ENCODE measurements at regions not wholly inside any gene's neighbourhood (a gene's known extent, or its start where the extent isn't known, plus 50 kb on each side); places are given as distances from the start of the nearest gene placed in this dataset.
"Not testable (repeated sequence)": the region's sequence is repeated elsewhere in the genome, so short reads cannot be mapped to it uniquely, and the experiment has no call there.

DNA sequence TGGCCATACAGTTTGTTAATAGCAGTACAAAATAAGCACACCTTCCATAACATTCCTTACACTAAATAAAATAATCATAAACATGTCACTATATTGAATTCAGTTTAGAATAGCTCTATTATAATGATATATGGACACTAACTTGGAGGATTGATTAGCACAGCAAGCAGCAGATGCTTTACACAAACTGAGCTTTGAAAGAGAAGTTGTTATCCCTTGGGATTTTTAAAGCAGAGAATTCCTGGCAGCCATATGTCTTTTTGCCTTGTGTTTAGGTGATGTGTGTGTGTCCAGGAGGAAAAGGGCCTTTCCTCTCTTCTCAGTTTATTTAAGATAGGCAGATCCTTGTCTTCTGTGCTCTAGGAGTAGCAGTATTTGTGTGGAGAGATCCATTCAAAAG, 232.2 kb upstream of the GRIN3A start:
- H3K9me3 Mint-ChIP-seq: no peaks in the 10 kb centered on the region
- no peak overlapping the region for H3K27ac Mint-ChIP-seq
- H3K36me3 Mint-ChIP-seq (ENCODE audit: low read depth): no peaks in the 10 kb centered on the region
- DNase-seq: no peak
- CTCF ChIA-PET: no interaction called here
- intact Hi-C loops (cut with micrococcal nuclease): loop anchor here (10.0 kb wide), 1 partner anchor 516 kb away; no protein-coding TSS in a partner anchor
- no peaks in the 10 kb centered on the region for H3K4me1 Mint-ChIP-seq (ENCODE audit: low read depth)
- H3K4me3 Mint-ChIP-seq: no peak overlapping the region
- no peaks in the 10 kb centered on the region for H3K27me3 Mint-ChIP-seq (ENCODE audit: low read depth)

DNA sequence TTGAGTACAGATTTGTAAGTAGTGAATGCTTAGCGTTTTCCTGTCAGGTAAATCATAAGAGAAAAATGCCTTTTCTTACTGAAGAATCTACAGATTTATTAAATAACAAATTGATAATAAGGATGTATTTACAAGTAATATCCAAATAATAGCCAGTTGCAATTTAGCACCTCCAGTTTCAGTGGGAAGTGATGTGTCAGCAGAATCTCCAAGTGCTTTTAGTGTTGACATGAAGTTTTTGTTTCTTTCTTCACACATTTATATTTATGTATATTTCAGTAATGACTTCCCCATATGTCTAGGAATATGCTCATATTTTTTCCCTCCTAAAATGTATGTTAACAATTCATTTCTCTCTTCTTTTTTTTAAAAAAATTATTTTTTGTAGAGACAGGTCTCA, 229.9 kb upstream of the GRIN3A start:
- intact Hi-C loops (cut with micrococcal nuclease): no loop called here
- no peak overlapping the region for H3K27ac Mint-ChIP-seq
- no peaks in the 10 kb centered on the region for H3K4me1 Mint-ChIP-seq (ENCODE audit: low read depth)
- peaks cover 6% of the 10 kb centered on the region for H3K27me3 Mint-ChIP-seq (ENCODE audit: low read depth)
- H3K9me3 Mint-ChIP-seq: no peaks in the 10 kb centered on the region
- H3K4me3 Mint-ChIP-seq: no peak overlapping the region
- CTCF ChIA-PET: no interaction called here
- H3K36me3 Mint-ChIP-seq (ENCODE audit: low read depth): no peaks in the 10 kb centered on the region
- no peak for DNase-seq

DNA sequence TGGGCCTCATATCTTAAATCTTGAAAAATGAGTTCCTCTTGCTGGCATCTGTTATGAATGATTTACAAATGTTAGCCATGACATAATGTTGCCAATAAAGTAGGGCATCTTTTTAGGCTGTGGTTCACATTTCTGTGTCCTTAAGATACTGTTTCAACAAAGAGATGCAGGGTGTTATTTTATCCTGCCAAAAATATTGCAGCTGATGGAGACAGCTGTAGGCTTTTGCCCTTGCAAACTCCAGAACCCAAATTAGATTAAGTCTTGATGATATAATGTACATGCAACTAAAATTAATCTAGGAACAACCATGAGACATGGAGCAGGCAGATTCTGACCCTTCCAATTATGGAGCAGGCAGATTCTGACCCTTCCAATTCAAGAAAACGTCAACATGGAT, 228.2 kb upstream of the GRIN3A start:
- no peaks in the 10 kb centered on the region for H3K36me3 Mint-ChIP-seq (ENCODE audit: low read depth)
- H3K27ac Mint-ChIP-seq: no peak overlapping the region
- no peaks in the 10 kb centered on the region for H3K4me1 Mint-ChIP-seq (ENCODE audit: low read depth)
- CTCF ChIA-PET: interaction anchor here (2.1 kb wide), 1 partner anchor 14 kb away, joined by 8 read pairs; no protein-coding TSS in a partner anchor
- no peaks in the 10 kb centered on the region for H3K9me3 Mint-ChIP-seq
- peaks cover 6% of the 10 kb centered on the region for H3K27me3 Mint-ChIP-seq (ENCODE audit: low read depth)
- intact Hi-C loops (cut with micrococcal nuclease): no loop called here
- no peak overlapping the region for H3K4me3 Mint-ChIP-seq
- DNase-seq: no peak

DNA sequence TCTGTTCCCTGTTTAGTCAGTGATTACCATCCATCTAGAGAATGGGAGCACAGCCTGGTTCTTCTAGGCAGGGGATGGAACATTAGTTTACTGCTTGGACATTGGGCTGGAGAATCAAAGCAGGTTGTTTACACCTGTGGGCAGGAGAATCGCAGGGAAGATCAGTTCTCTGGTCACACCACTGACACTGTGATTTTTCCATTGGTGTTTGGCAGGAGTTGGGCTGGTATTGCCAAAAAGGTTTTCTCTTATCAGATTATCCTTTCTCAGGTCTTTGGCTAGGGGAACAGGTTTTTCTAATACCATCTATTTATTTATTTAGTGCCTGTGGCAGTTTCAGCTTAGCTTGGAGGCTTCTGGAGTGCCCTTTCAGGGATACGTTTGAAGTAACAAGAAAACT, 219.3 kb upstream of the GRIN3A start:
- no peaks in the 10 kb centered on the region for H3K9me3 Mint-ChIP-seq
- no peak overlapping the region for H3K27ac Mint-ChIP-seq
- DNase-seq: no peak
- H3K4me1 Mint-ChIP-seq (ENCODE audit: low read depth): no peaks in the 10 kb centered on the region
- no peaks in the 10 kb centered on the region for H3K27me3 Mint-ChIP-seq (ENCODE audit: low read depth)
- H3K36me3 Mint-ChIP-seq (ENCODE audit: low read depth): no peaks in the 10 kb centered on the region
- no peak overlapping the region for H3K4me3 Mint-ChIP-seq
- CTCF ChIA-PET: no interaction called here
- intact Hi-C loops (cut with micrococcal nuclease): no loop called here

DNA sequence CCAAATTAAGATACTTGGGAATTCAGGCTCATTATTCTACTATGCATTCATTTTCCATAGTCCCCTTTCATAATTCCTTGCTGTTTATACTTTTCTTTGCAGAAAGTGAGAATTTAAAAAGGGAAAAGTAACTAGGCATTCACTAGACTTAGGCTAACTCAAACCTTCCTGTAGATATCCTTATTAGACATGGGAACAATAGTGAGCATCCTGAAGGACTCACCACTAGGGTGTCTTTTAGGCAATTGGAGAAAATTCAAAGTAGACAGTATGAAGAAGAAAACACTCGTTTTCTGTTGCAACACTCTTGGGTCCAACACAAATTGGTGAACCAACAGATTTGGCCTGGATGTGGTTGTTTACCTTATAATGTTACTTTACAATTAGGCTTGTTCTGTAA, 213.2 kb upstream of the GRIN3A start:
- Mint-ChIP-seq H3K4me3 (no peak overlapping the region), H3K4me1 (ENCODE audit: low read depth) (no peaks in the 10 kb centered on the region), H3K9me3 (no peaks in the 10 kb centered on the region), H3K36me3 (ENCODE audit: low read depth) (no peaks in the 10 kb centered on the region), H3K27ac (no peak overlapping the region), H3K27me3 (ENCODE audit: low read depth) (peaks cover 3% of the 10 kb centered on the region)
- CTCF ChIA-PET: no interaction called here
- no peak for DNase-seq
- intact Hi-C loops (cut with micrococcal nuclease): no loop called here

DNA sequence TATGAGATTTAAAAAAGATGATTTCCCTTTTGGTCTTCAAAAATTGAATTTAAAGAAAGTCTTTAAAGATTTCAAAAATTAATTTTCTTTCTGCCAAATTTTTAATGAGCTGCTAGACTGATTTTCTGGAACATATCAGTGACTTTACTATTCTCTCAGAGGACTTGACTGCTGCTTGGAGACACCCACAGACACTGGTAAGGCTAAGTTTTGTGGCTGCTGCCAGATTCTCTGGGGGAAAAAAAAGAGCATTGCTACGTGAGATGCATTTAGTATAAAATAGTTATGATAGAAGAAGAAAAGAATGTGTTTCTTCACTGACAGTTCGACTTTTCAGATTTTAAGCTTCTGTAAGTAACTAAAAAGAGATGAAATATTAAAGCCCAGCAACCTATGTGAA, 193.3 kb upstream of the GRIN3A start:
- H3K27ac Mint-ChIP-seq: no peak overlapping the region
- H3K4me3 Mint-ChIP-seq: no peak overlapping the region
- H3K27me3 Mint-ChIP-seq (ENCODE audit: low read depth): no peaks in the 10 kb centered on the region
- no peaks in the 10 kb centered on the region for H3K36me3 Mint-ChIP-seq (ENCODE audit: low read depth)
- DNase-seq: no peak
- peaks cover 3% of the 10 kb centered on the region for H3K9me3 Mint-ChIP-seq
- H3K4me1 Mint-ChIP-seq (ENCODE audit: low read depth): no peaks in the 10 kb centered on the region
- intact Hi-C loops (cut with micrococcal nuclease): no loop called here
- CTCF ChIA-PET: no interaction called here

DNA sequence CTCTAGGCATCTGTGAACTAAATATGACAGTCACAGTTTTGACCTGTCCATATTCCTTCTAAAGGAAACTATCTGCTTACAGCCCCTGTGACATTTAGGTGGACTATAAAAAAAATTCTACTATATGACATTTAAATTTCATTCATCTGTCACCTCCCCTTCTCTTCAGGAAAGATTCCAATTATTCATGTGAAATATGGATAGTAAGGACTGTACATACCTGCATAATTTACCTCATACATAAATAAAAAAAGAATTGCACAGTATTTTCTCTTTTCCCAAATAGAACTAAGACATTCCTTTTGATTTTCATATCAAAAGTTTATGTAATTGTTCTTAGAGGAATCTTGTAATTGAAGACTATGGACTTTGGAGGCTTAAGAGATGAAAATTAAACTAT, 192.3 kb upstream of the GRIN3A start:
- no peak for DNase-seq
- CTCF ChIA-PET: interaction anchor here (1.2 kb wide), 1 partner anchor 41 kb away, joined by 3 read pairs; no protein-coding TSS in a partner anchor
- intact Hi-C loops (cut with micrococcal nuclease): no loop called here

DNA sequence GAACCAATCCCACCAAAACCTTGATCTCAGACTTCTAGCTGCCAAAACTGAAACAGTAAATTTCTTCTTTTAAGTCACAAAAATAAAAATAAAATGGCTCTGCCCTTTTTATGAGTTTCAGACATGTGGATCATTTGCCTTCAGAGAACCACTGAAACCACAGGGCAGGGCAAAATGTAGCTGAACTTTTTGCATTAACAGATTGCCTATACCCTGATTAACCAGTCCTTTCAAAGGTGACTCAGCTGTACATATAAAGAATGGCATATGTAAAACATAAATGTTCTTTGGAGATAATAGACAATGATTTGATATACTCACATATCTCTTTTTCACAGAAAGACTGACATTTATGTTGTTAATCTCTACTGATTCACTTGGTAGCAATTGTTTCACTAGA, 187.1 kb upstream of the GRIN3A start:
- Mint-ChIP-seq H3K9me3 (no peaks in the 10 kb centered on the region), H3K4me3 (no peak overlapping the region), H3K27ac (no peak overlapping the region), H3K36me3 (ENCODE audit: low read depth) (no peaks in the 10 kb centered on the region), H3K27me3 (ENCODE audit: low read depth) (peaks cover 3% of the 10 kb centered on the region), H3K4me1 (ENCODE audit: low read depth) (no peaks in the 10 kb centered on the region)
- CTCF ChIA-PET: no interaction called here
- no peak for DNase-seq
- intact Hi-C loops (cut with micrococcal nuclease): no loop called here

More for the DNA sequence above, 192.3 kb upstream of the GRIN3A start:
- H3K4me3 Mint-ChIP-seq: no peak overlapping the region
- H3K36me3 Mint-ChIP-seq (ENCODE audit: low read depth): no peaks in the 10 kb centered on the region
- no peaks in the 10 kb centered on the region for H3K4me1 Mint-ChIP-seq (ENCODE audit: low read depth)
- no peaks in the 10 kb centered on the region for H3K27me3 Mint-ChIP-seq (ENCODE audit: low read depth)
- peaks cover 2% of the 10 kb centered on the region for H3K9me3 Mint-ChIP-seq
- H3K27ac Mint-ChIP-seq: no peak overlapping the region

DNA sequence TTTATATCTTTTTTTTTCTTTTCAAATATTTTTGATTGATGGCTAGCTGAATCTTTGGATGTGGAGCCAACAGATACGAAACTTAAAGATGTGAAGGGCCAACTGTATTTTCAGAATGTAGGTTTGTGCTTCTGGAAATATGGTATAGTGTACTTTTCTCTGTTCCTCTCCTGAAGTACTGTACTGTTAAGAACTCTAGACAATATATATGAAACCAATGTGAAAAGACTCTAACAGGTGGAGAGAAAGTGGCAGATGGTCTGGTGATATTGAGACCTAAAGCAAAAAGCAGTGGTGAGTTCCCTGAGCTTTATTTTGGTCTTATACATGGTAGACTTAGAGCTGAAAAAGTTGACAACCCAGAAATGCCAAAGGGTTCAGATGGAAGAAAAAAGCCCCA, 185.0 kb upstream of the GRIN3A start:
- DNase-seq: no peak
- intact Hi-C loops (cut with micrococcal nuclease): no loop called here
- Mint-ChIP-seq H3K27me3 (ENCODE audit: low read depth) (peaks cover 5% of the 10 kb centered on the region), H3K4me1 (ENCODE audit: low read depth) (no peaks in the 10 kb centered on the region), H3K36me3 (ENCODE audit: low read depth) (no peaks in the 10 kb centered on the region), H3K9me3 (no peaks in the 10 kb centered on the region), H3K27ac (no peak overlapping the region), H3K4me3 (no peak overlapping the region)
- CTCF ChIA-PET: no interaction called here

DNA sequence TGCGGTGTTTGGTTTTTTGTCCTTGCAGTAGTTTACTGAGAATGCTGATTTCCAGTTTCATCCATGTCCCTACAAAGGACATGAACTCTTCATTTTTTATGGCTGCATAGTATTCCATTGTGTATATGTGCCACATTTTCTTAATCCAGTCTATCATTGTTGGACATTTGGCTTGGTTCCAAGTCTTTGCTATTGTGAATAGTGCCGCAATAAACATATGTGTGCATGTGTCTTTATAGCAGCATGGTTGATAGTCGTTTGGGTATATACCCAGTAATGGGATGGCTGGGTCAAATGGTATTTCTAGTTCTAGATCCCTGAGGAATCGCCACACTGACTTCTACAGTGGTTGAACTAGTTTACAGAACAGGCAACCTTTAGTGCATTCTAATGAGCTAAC, 178.5 kb upstream of the GRIN3A start:
- H3K36me3 Mint-ChIP-seq (ENCODE audit: low read depth); H3K4me3 Mint-ChIP-seq; H3K9me3 Mint-ChIP-seq; intact Hi-C loops (cut with micrococcal nuclease); H3K27ac Mint-ChIP-seq; H3K4me1 Mint-ChIP-seq (ENCODE audit: low read depth); H3K27me3 Mint-ChIP-seq (ENCODE audit: low read depth); DNase-seq; CTCF ChIA-PET: not testable (repeated sequence)

DNA sequence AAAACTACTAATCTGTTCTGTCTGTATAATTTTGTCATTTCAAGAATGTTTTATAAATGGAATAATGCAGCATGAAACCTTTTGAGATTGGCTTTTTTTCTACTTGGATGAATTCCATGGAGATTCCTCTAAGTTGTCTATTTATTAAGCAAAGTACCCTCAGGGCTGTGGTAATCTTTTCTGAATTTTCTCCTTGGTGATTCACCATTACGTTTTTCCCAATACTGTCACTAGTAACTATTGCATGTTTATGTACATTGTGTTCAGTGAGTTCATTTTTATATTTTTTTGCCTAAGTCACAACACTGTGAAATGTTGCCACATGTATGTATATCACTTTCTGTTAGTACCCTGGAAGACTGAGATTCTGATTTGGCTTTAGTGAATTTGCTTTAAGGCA, 177.0 kb upstream of the GRIN3A start:
- Mint-ChIP-seq H3K9me3 (no peaks in the 10 kb centered on the region), H3K27me3 (ENCODE audit: low read depth) (peaks cover 2% of the 10 kb centered on the region), H3K4me3 (no peak overlapping the region), H3K36me3 (ENCODE audit: low read depth) (no peaks in the 10 kb centered on the region), H3K27ac (no peak overlapping the region), H3K4me1 (ENCODE audit: low read depth) (no peaks in the 10 kb centered on the region)
- no peak for DNase-seq
- intact Hi-C loops (cut with micrococcal nuclease): no loop called here
- CTCF ChIA-PET: no interaction called here

DNA sequence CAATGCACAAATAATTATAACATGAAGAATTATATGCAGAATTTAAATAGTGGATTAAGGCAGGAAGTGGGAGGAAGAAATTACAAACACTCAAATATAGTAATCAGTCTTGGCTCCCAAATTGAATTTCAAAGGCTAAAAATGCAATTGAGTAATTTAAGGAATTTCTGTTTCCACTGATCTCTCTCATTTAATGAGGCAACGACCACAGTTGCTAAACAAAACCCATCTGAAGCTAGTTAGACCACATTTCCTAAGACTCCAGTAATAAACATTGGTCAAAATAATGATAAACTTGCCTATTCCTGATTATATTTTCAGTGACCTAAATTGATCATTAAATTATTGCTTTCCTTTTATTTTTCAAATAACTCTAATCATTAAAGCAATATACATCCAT, 174.3 kb upstream of the GRIN3A start:
- no peaks in the 10 kb centered on the region for H3K4me1 Mint-ChIP-seq (ENCODE audit: low read depth)
- H3K36me3 Mint-ChIP-seq (ENCODE audit: low read depth): no peaks in the 10 kb centered on the region
- H3K27ac Mint-ChIP-seq: no peak overlapping the region
- CTCF ChIA-PET: no interaction called here
- H3K4me3 Mint-ChIP-seq: no peak overlapping the region
- peaks cover 2% of the 10 kb centered on the region for H3K9me3 Mint-ChIP-seq
- no peaks in the 10 kb centered on the region for H3K27me3 Mint-ChIP-seq (ENCODE audit: low read depth)
- intact Hi-C loops (cut with micrococcal nuclease): no loop called here
- no peak for DNase-seq

DNA sequence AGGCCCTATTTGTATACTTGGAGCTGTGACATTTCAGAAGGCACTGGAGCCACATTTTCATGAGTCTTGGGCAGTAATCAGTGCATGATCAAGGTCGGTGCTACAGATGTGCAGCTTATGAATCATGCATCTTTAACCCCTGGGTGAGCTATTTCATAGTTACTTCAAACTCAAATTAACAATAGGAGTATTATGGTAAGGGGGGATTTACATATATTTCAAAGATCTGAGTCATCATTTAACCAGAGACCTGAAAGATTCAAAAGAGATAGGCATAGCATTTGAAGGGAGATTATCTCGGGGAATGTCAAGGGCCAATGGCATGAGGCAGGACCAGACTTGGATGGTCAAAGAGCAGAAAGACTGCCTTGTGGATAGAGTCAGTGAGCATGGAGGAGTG, 169.0 kb upstream of the GRIN3A start:
- peaks cover 2% of the 10 kb centered on the region for H3K9me3 Mint-ChIP-seq
- no peaks in the 10 kb centered on the region for H3K36me3 Mint-ChIP-seq (ENCODE audit: low read depth)
- H3K4me3 Mint-ChIP-seq: no peak overlapping the region
- intact Hi-C loops (cut with micrococcal nuclease): no loop called here
- no peak for DNase-seq
- H3K27ac Mint-ChIP-seq: no peak overlapping the region
- CTCF ChIA-PET: no interaction called here
- no peaks in the 10 kb centered on the region for H3K27me3 Mint-ChIP-seq (ENCODE audit: low read depth)
- no peaks in the 10 kb centered on the region for H3K4me1 Mint-ChIP-seq (ENCODE audit: low read depth)

DNA sequence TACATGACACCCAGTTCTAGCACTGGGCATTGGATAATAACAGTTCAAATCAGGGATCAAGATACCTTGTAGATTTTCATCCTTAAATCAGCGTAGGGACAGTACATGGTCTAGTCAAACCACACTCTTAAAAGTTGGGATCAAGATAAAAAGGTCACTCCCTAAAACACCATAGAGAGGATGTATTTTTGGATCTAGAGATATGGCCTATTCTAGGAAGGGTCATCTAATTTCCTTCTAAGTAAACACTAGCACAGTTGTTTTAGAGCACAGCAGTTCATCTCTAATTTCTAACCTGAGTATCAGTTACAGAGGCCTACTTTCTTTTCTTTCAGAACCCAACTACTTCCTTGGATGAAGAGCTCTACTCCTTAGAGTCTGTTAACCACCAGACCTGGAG, 166.4 kb upstream of the GRIN3A start:
- intact Hi-C loops (cut with micrococcal nuclease): no loop called here
- Mint-ChIP-seq H3K27me3 (ENCODE audit: low read depth) (no peaks in the 10 kb centered on the region), H3K27ac (no peak overlapping the region), H3K4me1 (ENCODE audit: low read depth) (no peaks in the 10 kb centered on the region), H3K36me3 (ENCODE audit: low read depth) (no peaks in the 10 kb centered on the region), H3K9me3 (peaks cover 2% of the 10 kb centered on the region), H3K4me3 (no peak overlapping the region)
- CTCF ChIA-PET: no interaction called here
- DNase-seq: no peak

Measured in activated naive CD4-positive, alpha-beta T cell treated with anti-CD3 and anti-CD28 coated beads for 36 hours (primary cell).